ENCODE measurements at regions not wholly inside any gene's neighbourhood (a gene's known extent, or its start where the extent isn't known, plus 50 kb on each side); places are given as distances from the start of the nearest gene placed in this dataset.
"Not testable (repeated sequence)": the region's sequence is repeated elsewhere in the genome, so short reads cannot be mapped to it uniquely, and the experiment has no call there.

DNA sequence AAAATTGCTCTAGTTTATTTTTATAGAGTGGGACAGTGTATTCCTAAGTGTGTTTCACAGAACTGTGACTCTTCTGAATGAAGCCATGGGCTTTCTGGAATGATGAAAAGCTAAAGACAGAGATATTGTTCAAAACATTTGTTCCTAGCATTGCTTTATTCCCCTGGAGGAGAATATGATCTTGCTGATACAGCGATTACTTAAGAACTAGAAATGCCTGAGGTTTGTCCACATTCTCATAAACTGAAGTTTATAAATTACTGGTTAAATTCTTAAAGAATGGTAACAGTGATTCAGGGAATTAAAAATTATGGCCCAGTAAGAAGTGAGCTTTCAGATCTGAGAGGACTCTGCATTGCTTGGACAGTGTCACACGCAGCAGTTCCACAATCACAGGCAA lies 690.3 kb downstream of the FAM181B start:
- no peaks in the 10 kb centered on the region for H3K9me3 ChIP-seq
- FAIRE-seq, result no peak
- CTCF ChIA-PET, result no interaction called here

DNA sequence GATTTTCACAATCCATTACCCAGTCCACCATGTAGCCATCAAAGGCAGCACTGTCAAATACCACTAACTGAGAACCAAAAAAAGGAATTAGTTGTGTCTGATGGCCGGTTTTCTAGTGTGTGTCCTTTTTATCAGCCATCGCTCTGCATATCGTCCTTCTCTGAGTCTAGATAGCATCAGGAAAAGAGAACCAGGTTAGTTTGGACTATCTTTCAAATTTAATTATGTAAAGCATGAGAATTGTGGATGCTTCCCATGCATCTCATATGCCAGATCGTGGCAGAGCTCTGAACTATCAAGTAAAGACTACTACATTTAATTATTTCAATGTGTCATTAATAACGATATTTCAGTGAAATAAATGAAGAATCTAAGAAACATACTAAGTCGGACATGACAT lies 691.9 kb downstream of the FAM181B start:
- H3K9me3 ChIP-seq, result no peaks in the 10 kb centered on the region
- TF ChIP-seq RFX5 (IDR thresholded peaks at IDR 0.05) (no peak), CEBPB (IDR thresholded peaks at IDR 0.05) (no peak), SREBF2 (IDR thresholded peaks at IDR 0.05) (no peak)
- ChIA-PET CTCF (no interaction called here), POLR2A (no interaction called here)
- DNase-seq (ENCODE audit: low read depth in 1 of 2, low spot score in 1 of 2), result no peak
- H3K4me1 ChIP-seq, result no peaks in the 10 kb centered on the region
- FAIRE-seq, result no peak
- no peak overlapping the region for H3K4me2 ChIP-seq
- no peak overlapping the region for H3K4me3 ChIP-seq
- no peak for ATAC-seq
- WGBS (ENCODE audit: missing lambda C conversion rate), result 2% methylated on average over 6 of the region's 6 CpGs
- H3K27ac ChIP-seq, result no peak overlapping the region

More for the DNA sequence above, 690.3 kb downstream of the FAM181B start:
- Histone ChIP-seq H3K27ac (no peak overlapping the region), H3K4me3 (no peak overlapping the region), H3K4me1 (no peaks in the 10 kb centered on the region), H3K4me2 (no peak overlapping the region)
- 31% methylated on average over 2 of the region's 2 CpGs for WGBS (ENCODE audit: missing lambda C conversion rate)
- no peak for DNase-seq (ENCODE audit: low read depth in 1 of 2, low spot score in 1 of 2)
- TF ChIP-seq MAFK (IDR thresholded peaks at IDR 0.05; ENCODE audit: partially characterized antibody) (peak; percentile 46), KDM5A (IDR thresholded peaks at IDR 0.05) (no peak)
- POLR2A ChIA-PET, result no interaction called here
- ATAC-seq, result no peak

DNA sequence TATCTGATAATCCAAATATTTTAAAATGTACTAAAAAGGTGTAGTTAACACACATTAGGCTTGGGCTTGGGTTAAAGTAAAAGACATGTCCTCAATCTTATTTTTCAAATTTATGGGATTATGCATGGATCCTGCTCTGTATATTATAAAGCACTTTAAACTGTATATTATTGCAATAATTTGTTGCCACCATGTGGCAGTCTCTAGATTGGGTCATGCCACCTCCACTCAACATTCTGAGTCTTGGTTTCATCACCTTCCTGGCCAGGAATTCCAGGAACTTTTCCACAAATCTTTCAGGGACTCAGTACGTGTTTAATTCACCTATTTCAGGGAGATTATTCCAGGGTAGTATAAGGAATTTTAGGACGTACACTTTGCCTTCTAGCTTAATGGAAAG lies 695.5 kb downstream of the FAM181B start:
- Histone ChIP-seq H3K27ac (no peak overlapping the region), H3K4me1 (no peaks in the 10 kb centered on the region), H3K4me2 (no peak overlapping the region), H3K4me3 (no peak overlapping the region), H3K9me3 (no peaks in the 10 kb centered on the region)
- ATAC-seq (no peak), FAIRE-seq (no peak), DNase-seq (ENCODE audit: low read depth in 1 of 2, low spot score in 1 of 2) (no peak)
- ChIA-PET CTCF (no interaction called here), POLR2A (no interaction called here)
- TF ChIP-seq POLR2AphosphoS2 (conservative IDR thresholded peaks at IDR 0.05; ENCODE audit: low read length) (no peak), EHF (CRISPR knock-in tag; IDR thresholded peaks at IDR 0.05) (no peak)
- TF ChIP-seq, protein P1, sequence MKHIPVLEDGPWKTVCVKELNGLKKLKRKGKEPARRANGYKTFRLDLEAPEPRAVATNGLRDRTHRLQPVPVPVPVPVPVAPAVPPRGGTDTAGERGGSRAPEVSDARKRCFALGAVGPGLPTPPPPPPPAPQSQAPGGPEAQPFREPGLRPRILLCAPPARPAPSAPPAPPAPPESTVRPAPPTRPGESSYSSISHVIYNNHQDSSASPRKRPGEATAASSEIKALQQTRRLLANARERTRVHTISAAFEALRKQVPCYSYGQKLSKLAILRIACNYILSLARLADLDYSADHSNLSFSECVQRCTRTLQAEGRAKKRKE (CRISPR knock-in tag; IDR thresholded peaks at IDR 0.05; ENCODE audit: low read depth), result no peak
- 0% methylated on average over 2 of the region's 2 CpGs for WGBS (ENCODE audit: missing lambda C conversion rate)

DNA sequence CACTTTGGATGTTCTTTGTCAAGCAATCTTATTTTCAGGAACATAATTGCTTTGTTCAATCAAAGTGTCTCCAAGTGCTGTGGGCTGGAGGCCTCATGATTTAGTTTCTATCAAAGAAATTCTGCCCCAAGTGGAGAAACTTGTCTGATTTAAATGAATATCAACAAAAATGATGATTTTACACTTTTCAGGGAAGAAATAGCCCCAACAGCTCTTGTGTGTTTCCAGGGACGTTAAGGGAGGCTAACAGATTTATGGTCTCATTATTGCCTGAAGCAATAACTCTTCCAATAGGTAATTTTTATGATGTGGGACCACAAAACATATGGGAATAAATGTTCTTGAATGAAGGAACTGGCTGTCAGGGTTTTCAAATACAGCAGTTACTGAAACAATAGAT lies 699.1 kb downstream of the FAM181B start:
- 0% methylated on average over 1 of the region's 1 CpG for WGBS (ENCODE audit: missing lambda C conversion rate)
- H3K4me3 ChIP-seq, result no peak overlapping the region
- TF ChIP-seq MAFK (IDR thresholded peaks at IDR 0.05; ENCODE audit: partially characterized antibody), result peak; percentile 56
- TF ChIP-seq, protein P2, sequence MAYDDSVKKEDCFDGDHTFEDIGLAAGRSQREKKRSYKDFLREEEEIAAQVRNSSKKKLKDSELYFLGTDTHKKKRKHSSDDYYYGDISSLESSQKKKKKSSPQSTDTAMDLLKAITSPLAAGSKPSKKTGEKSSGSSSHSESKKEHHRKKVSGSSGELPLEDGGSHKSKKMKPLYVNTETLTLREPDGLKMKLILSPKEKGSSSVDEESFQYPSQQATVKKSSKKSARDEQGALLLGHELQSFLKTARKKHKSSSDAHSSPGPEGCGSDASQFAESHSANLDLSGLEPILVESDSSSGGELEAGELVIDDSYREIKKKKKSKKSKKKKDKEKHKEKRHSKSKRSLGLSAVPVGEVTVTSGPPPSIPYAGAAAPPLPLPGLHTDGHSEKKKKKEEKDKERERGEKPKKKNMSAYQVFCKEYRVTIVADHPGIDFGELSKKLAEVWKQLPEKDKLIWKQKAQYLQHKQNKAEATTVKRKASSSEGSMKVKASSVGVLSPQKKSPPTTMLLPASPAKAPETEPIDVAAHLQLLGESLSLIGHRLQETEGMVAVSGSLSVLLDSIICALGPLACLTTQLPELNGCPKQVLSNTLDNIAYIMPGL (CRISPR knock-in tag; IDR thresholded peaks at IDR 0.05; ENCODE audit: borderline replicate concordance), result no peak
- no peaks in the 10 kb centered on the region for H3K4me1 ChIP-seq
- no peak overlapping the region for H3K4me2 ChIP-seq
- CTCF ChIA-PET, result no interaction called here
- no peaks in the 10 kb centered on the region for H3K9me3 ChIP-seq
- FAIRE-seq (no peak), ATAC-seq (no peak), DNase-seq (ENCODE audit: low read depth in 1 of 2, low spot score in 1 of 2) (no peak)
- H3K27ac ChIP-seq, result no peak overlapping the region
- POLR2A ChIA-PET, result no interaction called here

DNA sequence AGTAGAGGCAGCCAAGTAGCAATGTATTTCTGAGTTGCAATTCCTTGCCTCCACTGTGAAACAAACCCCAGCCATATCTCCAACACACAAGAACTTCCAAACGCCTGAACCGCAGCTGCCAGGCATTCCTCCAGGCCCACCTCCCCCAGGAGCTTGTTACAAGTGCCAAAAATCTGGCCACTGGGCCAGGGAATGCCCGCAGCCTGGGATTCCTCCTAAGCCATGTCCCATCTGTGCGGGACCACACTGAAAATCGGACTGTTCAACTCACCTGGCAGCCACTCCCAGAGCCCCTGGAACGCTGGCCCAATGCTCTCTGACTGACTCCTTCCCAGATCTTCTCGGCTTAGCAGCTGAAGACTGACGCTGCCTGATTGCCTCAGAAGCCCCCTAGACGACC lies 706.3 kb downstream of the FAM181B start:
- 3% methylated on average over 7 of the region's 9 CpGs for WGBS (ENCODE audit: missing lambda C conversion rate)
- H3K27ac ChIP-seq; H3K9me3 ChIP-seq; ATAC-seq; H3K4me3 ChIP-seq; DNase-seq (ENCODE audit: low read depth in 1 of 2, low spot score in 1 of 2); H3K4me2 ChIP-seq; CTCF ChIA-PET; FAIRE-seq; H3K4me1 ChIP-seq; POLR2A ChIA-PET: not testable (repeated sequence)

DNA sequence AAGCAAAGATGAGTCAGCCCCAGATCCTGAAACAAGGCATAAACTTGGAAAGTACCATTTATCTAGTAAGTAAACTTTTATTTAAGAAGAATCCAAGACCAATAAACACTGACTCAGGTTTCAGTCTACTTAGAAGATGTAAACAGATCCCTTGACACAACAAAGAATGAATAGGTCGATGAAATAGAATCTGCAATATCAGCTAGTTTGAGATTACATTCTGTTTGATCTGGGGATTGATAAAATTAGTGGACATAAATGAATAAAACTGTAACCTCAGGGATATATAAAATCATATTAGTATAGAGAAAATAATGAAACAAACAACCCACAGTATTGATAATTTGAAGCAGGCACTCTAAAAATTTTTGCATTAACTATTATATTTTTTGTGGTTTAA lies 708.9 kb downstream of the FAM181B start:
- Histone ChIP-seq H3K4me1 (no peaks in the 10 kb centered on the region), H3K9me3 (no peaks in the 10 kb centered on the region), H3K27ac (no peak overlapping the region), H3K4me2 (no peak overlapping the region), H3K4me3 (no peak overlapping the region)
- TF ChIP-seq FOSL2 (IDR thresholded peaks at IDR 0.05) (no peak), FOSL2 (CRISPR knock-in tag; IDR thresholded peaks at IDR 0.05) (no peak), BHLHE40 (IDR thresholded peaks at IDR 0.05; ENCODE audit: low read depth, low read length) (no peak), MAFK (IDR thresholded peaks at IDR 0.05; ENCODE audit: partially characterized antibody) (peak; percentile 46), RFX5 (IDR thresholded peaks at IDR 0.05) (no peak), ZNF302 (CRISPR knock-in tag; IDR thresholded peaks at IDR 0.05) (no peak), HDAC2 (IDR thresholded peaks at IDR 0.05) (no peak)
- TF ChIP-seq, protein P3, sequence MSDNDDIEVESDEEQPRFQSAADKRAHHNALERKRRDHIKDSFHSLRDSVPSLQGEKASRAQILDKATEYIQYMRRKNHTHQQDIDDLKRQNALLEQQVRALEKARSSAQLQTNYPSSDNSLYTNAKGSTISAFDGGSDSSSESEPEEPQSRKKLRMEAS (IDR thresholded peaks at IDR 0.05), result no peak
- TF ChIP-seq, protein P4, sequence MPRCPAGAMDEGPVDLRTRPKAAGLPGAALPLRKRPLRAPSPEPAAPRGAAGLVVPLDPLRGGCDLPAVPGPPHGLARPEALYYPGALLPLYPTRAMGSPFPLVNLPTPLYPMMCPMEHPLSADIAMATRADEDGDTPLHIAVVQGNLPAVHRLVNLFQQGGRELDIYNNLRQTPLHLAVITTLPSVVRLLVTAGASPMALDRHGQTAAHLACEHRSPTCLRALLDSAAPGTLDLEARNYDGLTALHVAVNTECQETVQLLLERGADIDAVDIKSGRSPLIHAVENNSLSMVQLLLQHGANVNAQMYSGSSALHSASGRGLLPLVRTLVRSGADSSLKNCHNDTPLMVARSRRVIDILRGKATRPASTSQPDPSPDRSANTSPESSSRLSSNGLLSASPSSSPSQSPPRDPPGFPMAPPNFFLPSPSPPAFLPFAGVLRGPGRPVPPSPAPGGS (IDR thresholded peaks at IDR 0.05), result no peak
- FAIRE-seq (no peak), ATAC-seq (no peak), DNase-seq (ENCODE audit: low read depth in 1 of 2, low spot score in 1 of 2) (no peak)
- ChIA-PET CTCF (no interaction called here), POLR2A (no interaction called here)
- 0% methylated on average over 1 of the region's 1 CpG for WGBS (ENCODE audit: missing lambda C conversion rate)
